ENCODE measurements at regions not wholly inside any gene's neighbourhood (a gene's known extent, or its start where the extent isn't known, plus 50 kb on each side); places are given as distances from the start of the nearest gene placed in this dataset.

GRCh38 chr5:143462431-143462830 lies 58.9 kb upstream of the NR3C1 start:
- DNase-seq (ENCODE audit: extremely low spot score), result no peak
- CTCF ChIA-PET, result interaction anchor here (0.7 kb wide), 1 partner anchor 64 kb away, joined by 3 read pairs; no protein-coding TSS in a partner anchor
- POLR2A ChIA-PET, result no interaction called here
- no peak for TF ChIP-seq ZNF384 (IDR thresholded peaks at IDR 0.05)
- TF ChIP-seq ARNT (IDR thresholded peaks at IDR 0.05), result no peak
- no peak for TF ChIP-seq BHLHE40 (IDR thresholded peaks at IDR 0.05; ENCODE audit: borderline replicate concordance)
- no peak for TF ChIP-seq NFRKB (IDR thresholded peaks at IDR 0.05)
- no peak for TF ChIP-seq ELF4 (IDR thresholded peaks at IDR 0.05)

- ChIA-PET POLR2A (no interaction called here), CTCF (no interaction called here)
- DNase-seq (ENCODE audit: extremely low spot score), result no peak
- TF ChIP-seq L3MBTL2 (conservative IDR thresholded peaks at IDR 0.05) (no peak), ARNT (IDR thresholded peaks at IDR 0.05) (no peak), FOXA1 (IDR thresholded peaks at IDR 0.05) (no peak), CTBP1 (IDR thresholded peaks at IDR 0.05; ENCODE audit: borderline replicate concordance) (no peak), PKNOX1 (IDR thresholded peaks at IDR 0.05) (no peak), LEF1 (IDR thresholded peaks at IDR 0.05; ENCODE audit: borderline replicate concordance) (no peak), SP1 (IDR thresholded peaks at IDR 0.05) (no peak), HDGF (IDR thresholded peaks at IDR 0.05; ENCODE audit: borderline replicate concordance) (no peak), BHLHE40 (IDR thresholded peaks at IDR 0.05; ENCODE audit: borderline replicate concordance) (no peak), FOXK2 (IDR thresholded peaks at IDR 0.05) (no peak), TARDBP (IDR thresholded peaks at IDR 0.05) (no peak), SUZ12 (IDR thresholded peaks at IDR 0.05) (no peak), FOXM1 (IDR thresholded peaks at IDR 0.05; ENCODE audit: borderline replicate concordance) (no peak), ELF4 (IDR thresholded peaks at IDR 0.05) (no peak)
Observed at GRCh38 chr5:143459433-143459832, 55.9 kb upstream of the NR3C1 start.

GRCh38 chr5:143456952-143457547 lies 53.6 kb upstream of the NR3C1 start:
- TF ChIP-seq BHLHE40 (IDR thresholded peaks at IDR 0.05; ENCODE audit: borderline replicate concordance) (no peak), L3MBTL2 (conservative IDR thresholded peaks at IDR 0.05) (no peak), HDGF (IDR thresholded peaks at IDR 0.05; ENCODE audit: borderline replicate concordance) (no peak), SP1 (IDR thresholded peaks at IDR 0.05) (no peak), NFRKB (IDR thresholded peaks at IDR 0.05) (no peak), FOXM1 (IDR thresholded peaks at IDR 0.05; ENCODE audit: borderline replicate concordance) (no peak), ZNF384 (IDR thresholded peaks at IDR 0.05) (no peak), PKNOX1 (IDR thresholded peaks at IDR 0.05) (no peak), ARNT (IDR thresholded peaks at IDR 0.05) (no peak), ELF4 (IDR thresholded peaks at IDR 0.05) (no peak), LEF1 (IDR thresholded peaks at IDR 0.05; ENCODE audit: borderline replicate concordance) (no peak), FOXK2 (IDR thresholded peaks at IDR 0.05) (no peak), SUZ12 (IDR thresholded peaks at IDR 0.05) (no peak), CTBP1 (IDR thresholded peaks at IDR 0.05; ENCODE audit: borderline replicate concordance) (no peak), TARDBP (IDR thresholded peaks at IDR 0.05) (no peak), FOXA1 (IDR thresholded peaks at IDR 0.05) (no peak)
- POLR2A ChIA-PET, result no interaction called here
- DNase-seq (ENCODE audit: extremely low spot score), result no peak
- CTCF ChIA-PET, result no interaction called here

- ChIA-PET POLR2A (no interaction called here), CTCF (no interaction called here)
- no peak for DNase-seq (ENCODE audit: extremely low spot score)
- TF ChIP-seq FOXK2 (IDR thresholded peaks at IDR 0.05) (no peak), FOXA1 (IDR thresholded peaks at IDR 0.05) (no peak), CTBP1 (IDR thresholded peaks at IDR 0.05; ENCODE audit: borderline replicate concordance) (no peak), NFRKB (IDR thresholded peaks at IDR 0.05) (no peak), L3MBTL2 (conservative IDR thresholded peaks at IDR 0.05) (no peak), FOXM1 (IDR thresholded peaks at IDR 0.05; ENCODE audit: borderline replicate concordance) (no peak), LEF1 (IDR thresholded peaks at IDR 0.05; ENCODE audit: borderline replicate concordance) (no peak), PKNOX1 (IDR thresholded peaks at IDR 0.05) (no peak), SUZ12 (IDR thresholded peaks at IDR 0.05) (no peak)
Observed at GRCh38 chr5:143454936-143455516, 51.5 kb upstream of the NR3C1 start.

GRCh38 chr5:143453720-143454119 lies 50.2 kb upstream of the NR3C1 start:
- no peak for DNase-seq (ENCODE audit: extremely low spot score)
- ChIA-PET CTCF (no interaction called here), POLR2A (no interaction called here)
- TF ChIP-seq FOXM1 (IDR thresholded peaks at IDR 0.05; ENCODE audit: borderline replicate concordance) (no peak), ZNF384 (IDR thresholded peaks at IDR 0.05) (no peak), NFRKB (IDR thresholded peaks at IDR 0.05) (no peak), ELF4 (IDR thresholded peaks at IDR 0.05) (no peak), HDGF (IDR thresholded peaks at IDR 0.05; ENCODE audit: borderline replicate concordance) (no peak), ARNT (IDR thresholded peaks at IDR 0.05) (no peak), PKNOX1 (IDR thresholded peaks at IDR 0.05) (no peak)
